ENCODE measurements at regions not wholly inside any gene's neighbourhood (a gene's known extent, or its start where the extent isn't known, plus 50 kb on each side); places are given as distances from the start of the nearest gene placed in this dataset.
A peak's percentile ranks its signal among the peaks of the same experiment; 100 is the strongest.

DNA sequence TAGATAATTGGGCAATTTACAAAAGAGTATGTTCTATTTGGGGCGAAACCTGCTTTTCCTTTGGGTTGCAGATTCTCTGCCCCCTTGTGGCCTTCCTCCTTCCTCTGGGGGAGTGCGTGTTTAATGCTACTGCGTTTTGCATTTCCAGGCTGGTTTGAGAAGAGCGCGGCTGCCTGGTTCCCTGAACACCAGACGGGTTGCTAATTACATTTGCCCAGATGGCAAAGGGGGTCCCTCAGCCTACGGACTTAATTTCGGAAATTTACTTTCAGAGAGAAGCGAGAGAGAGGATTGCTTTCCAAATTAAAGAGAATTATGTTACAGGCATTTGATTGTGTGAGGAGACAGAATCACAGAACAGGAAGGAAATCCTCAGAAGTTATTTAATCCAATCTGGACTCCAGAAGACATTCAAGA is 91.9 kb upstream of the JAZF1 start:
- Histone ChIP-seq H3K9me2 (ENCODE audit: insufficient read depth, low read length) (peaks cover 4% of the 10 kb centered on the region; the same call in 1 of the 2 replicates), H3K4me2 (ENCODE audit: low read length) (no peak overlapping the region), H3K36me3 (ENCODE audit: insufficient read depth, low read length) (no peaks in the 10 kb centered on the region), H3K79me2 (ENCODE audit: insufficient read depth, low read depth, low read length) (no peaks in the 10 kb centered on the region), H2AFZ (ENCODE audit: low read length) (no peak overlapping the region), H3K9me3 (ENCODE audit: low read length) (peaks cover 5% of the 10 kb centered on the region; the same call in 1 of the 2 replicates), H3K27ac (ENCODE audit: low read depth, low read length, poor library complexity, severe bottlenecking) (no peak overlapping the region), H3K4me3 (ENCODE audit: low read depth, low read length, poor library complexity, severe bottlenecking) (no peak overlapping the region), H4K20me1 (ENCODE audit: insufficient read depth, low read length) (no peaks in the 10 kb centered on the region), H3K4me1 (ENCODE audit: insufficient read depth, low read length, poor library complexity, severe bottlenecking) (peaks cover 10% of the 10 kb centered on the region)
- POLR2A ChIA-PET: interaction anchor here (1.0 kb wide), 1 partner anchor 14 kb away, joined by 3 read pairs; no protein-coding TSS in a partner anchor
- peak; percentile 47 for DNase-seq (ENCODE audit: low spot score)
- no TSS peak for BruUV-seq (replicated peaks)
- no peak for TF ChIP-seq EZH2phosphoT487 (IDR thresholded peaks at IDR 0.05; ENCODE audit: borderline replicate concordance, low read depth, low read length)
- TF ChIP-seq, protein P1, sequence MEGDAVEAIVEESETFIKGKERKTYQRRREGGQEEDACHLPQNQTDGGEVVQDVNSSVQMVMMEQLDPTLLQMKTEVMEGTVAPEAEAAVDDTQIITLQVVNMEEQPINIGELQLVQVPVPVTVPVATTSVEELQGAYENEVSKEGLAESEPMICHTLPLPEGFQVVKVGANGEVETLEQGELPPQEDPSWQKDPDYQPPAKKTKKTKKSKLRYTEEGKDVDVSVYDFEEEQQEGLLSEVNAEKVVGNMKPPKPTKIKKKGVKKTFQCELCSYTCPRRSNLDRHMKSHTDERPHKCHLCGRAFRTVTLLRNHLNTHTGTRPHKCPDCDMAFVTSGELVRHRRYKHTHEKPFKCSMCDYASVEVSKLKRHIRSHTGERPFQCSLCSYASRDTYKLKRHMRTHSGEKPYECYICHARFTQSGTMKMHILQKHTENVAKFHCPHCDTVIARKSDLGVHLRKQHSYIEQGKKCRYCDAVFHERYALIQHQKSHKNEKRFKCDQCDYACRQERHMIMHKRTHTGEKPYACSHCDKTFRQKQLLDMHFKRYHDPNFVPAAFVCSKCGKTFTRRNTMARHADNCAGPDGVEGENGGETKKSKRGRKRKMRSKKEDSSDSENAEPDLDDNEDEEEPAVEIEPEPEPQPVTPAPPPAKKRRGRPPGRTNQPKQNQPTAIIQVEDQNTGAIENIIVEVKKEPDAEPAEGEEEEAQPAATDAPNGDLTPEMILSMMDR (conservative IDR thresholded peaks at IDR 0.05; ENCODE audit: low read length): peak; percentile 83
- CTCF ChIA-PET (ENCODE audit: unreplicated experiment): no interaction called here
- intact Hi-C loops (cut with micrococcal nuclease; ENCODE audit: unreplicated experiment): loop anchor here (5.0 kb wide), 2 partner anchors 90 to 130 kb away; partner anchors contain the start of gene JAZF1

DNA sequence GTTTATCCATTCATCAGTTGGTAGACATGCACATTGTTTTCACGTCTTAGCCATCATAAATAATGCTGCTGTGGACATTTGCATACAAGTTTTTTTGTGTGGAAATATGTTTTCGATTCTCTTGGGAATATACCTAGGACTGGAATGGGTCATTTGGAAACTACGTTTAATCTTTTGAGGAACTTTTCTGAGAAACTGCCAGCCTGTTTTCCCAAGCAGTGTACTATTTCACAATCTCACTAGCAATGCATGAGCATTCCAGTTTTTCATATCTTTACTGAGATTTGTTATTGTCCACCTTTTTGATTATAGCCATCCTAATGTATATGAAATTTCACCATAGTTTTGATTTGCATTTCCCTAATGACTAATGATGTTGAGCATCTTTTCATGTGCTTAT is 95.7 kb upstream of the JAZF1 start:
- intact Hi-C loops (cut with micrococcal nuclease; ENCODE audit: unreplicated experiment): no loop called here
- H3K79me2 ChIP-seq (ENCODE audit: insufficient read depth, low read depth, low read length): no peaks in the 10 kb centered on the region
- POLR2A ChIA-PET: no interaction called here

DNA sequence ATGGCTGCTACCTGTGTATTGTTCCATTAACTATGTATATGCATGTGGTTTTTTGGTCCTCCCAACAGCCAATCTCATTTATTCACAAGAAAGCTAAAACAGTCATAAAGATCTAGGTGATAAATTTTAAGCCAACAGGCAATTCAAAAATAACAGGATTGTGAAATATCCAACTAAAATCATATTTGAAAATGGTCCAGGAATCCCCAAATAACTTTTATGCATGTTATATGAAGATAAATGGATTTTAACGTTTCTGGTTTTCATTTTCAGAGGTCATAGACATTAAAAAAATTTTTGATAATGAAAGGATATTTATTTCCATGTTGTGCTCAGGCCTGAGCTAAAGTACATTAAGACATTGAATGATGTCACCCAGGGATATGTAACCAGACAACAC is 96.8 kb upstream of the JAZF1 start:
- ChIA-PET POLR2A (interaction anchor here (0.7 to 1.2 kb wide), 2 partner anchors 10 to 300 kb away, joined by 3 read pairs; no protein-coding TSS in a partner anchor), CTCF (ENCODE audit: unreplicated experiment) (no interaction called here)
- Histone ChIP-seq H2AFZ (ENCODE audit: low read length) (no peak overlapping the region), H3K9me2 (ENCODE audit: insufficient read depth, low read length) (peaks cover 4% of the 10 kb centered on the region; the same call in 1 of the 2 replicates), H3K4me1 (ENCODE audit: insufficient read depth, low read length, poor library complexity, severe bottlenecking) (no peaks in the 10 kb centered on the region), H3K4me3 (ENCODE audit: low read depth, low read length, poor library complexity, severe bottlenecking) (no peak overlapping the region), H3K36me3 (ENCODE audit: insufficient read depth, low read length) (no peaks in the 10 kb centered on the region), H3K9me3 (ENCODE audit: low read length) (peaks cover 5% of the 10 kb centered on the region; the same call in 1 of the 2 replicates), H4K20me1 (ENCODE audit: insufficient read depth, low read length) (no peaks in the 10 kb centered on the region), H3K79me2 (ENCODE audit: insufficient read depth, low read depth, low read length) (no peaks in the 10 kb centered on the region), H3K27ac (ENCODE audit: low read depth, low read length, poor library complexity, severe bottlenecking) (no peak overlapping the region), H3K4me2 (ENCODE audit: low read length) (no peak overlapping the region)
- intact Hi-C loops (cut with micrococcal nuclease; ENCODE audit: unreplicated experiment): no loop called here
- no peak for TF ChIP-seq EZH2phosphoT487 (IDR thresholded peaks at IDR 0.05; ENCODE audit: borderline replicate concordance, low read depth, low read length)
- TF ChIP-seq, protein P1 (conservative IDR thresholded peaks at IDR 0.05; ENCODE audit: low read length): no peak
- BruUV-seq (replicated peaks): no TSS peak
- no peak for DNase-seq (ENCODE audit: low spot score)

More for the DNA sequence above, 95.7 kb upstream of the JAZF1 start:
- no peaks in the 10 kb centered on the region for H3K4me1 ChIP-seq (ENCODE audit: insufficient read depth, low read length, poor library complexity, severe bottlenecking)
- H3K9me3 ChIP-seq (ENCODE audit: low read length): peaks cover 5% of the 10 kb centered on the region; the same call in 1 of the 2 replicates
- no peak overlapping the region for H3K4me3 ChIP-seq (ENCODE audit: low read depth, low read length, poor library complexity, severe bottlenecking)
- BruUV-seq (replicated peaks): no TSS peak
- no peaks in the 10 kb centered on the region for H4K20me1 ChIP-seq (ENCODE audit: insufficient read depth, low read length)
- no peak overlapping the region for H2AFZ ChIP-seq (ENCODE audit: low read length)
- peaks cover 4% of the 10 kb centered on the region; the same call in 1 of the 2 replicates for H3K9me2 ChIP-seq (ENCODE audit: insufficient read depth, low read length)
- no peak for DNase-seq (ENCODE audit: low spot score)
- CTCF ChIA-PET (ENCODE audit: unreplicated experiment): no interaction called here
- H3K27ac ChIP-seq (ENCODE audit: low read depth, low read length, poor library complexity, severe bottlenecking): no peak overlapping the region
- no peak overlapping the region for H3K4me2 ChIP-seq (ENCODE audit: low read length)
- H3K36me3 ChIP-seq (ENCODE audit: insufficient read depth, low read length): no peaks in the 10 kb centered on the region
- TF ChIP-seq, protein P1 (conservative IDR thresholded peaks at IDR 0.05; ENCODE audit: low read length): no peak
- no peak for TF ChIP-seq EZH2phosphoT487 (IDR thresholded peaks at IDR 0.05; ENCODE audit: borderline replicate concordance, low read depth, low read length)

Measured in OCI-LY7 (cell line).